SK-N-SH treated with all-trans-retinoic acid at 6 μM for 48 hours (cell line): ENCODE measurements at regions not wholly inside any gene's neighbourhood (a gene's known extent, or its start where the extent isn't known, plus 50 kb on each side); places are given as distances from the start of the nearest gene placed in this dataset.

Experiments used
- BACH2 ChIP-seq: fragments of 250-450 bp; sonication (Bioruptor Pico); IDR thresholded peaks from 2 replicates; pipeline ENCODE4 v1.9.0; 2021; ENCODE audit warnings: mild to moderate bottlenecking, borderline replicate concordance
- CSDC2 ChIP-seq: fragments of 250-450 bp; sonication (Bioruptor Pico); IDR thresholded peaks from 2 replicates; pipeline ENCODE4 v1.5.0; 2020; ENCODE audit warnings: mild to moderate bottlenecking, moderate library complexity
- CSRNP3 ChIP-seq: fragments of 250-450 bp; sonication (Bioruptor Pico); IDR thresholded peaks from 2 replicates; pipeline ENCODE4 v1.5.1; 2021; ENCODE audit warnings: mild to moderate bottlenecking, moderate library complexity
- GLIS3 ChIP-seq: fragments of 250-450 bp; sonication (Bioruptor Pico); IDR thresholded peaks from 2 replicates; pipeline ENCODE4 v1.5.0; 2020; ENCODE audit warnings: mild to moderate bottlenecking, moderate library complexity
- ISL1 ChIP-seq: fragments of 250-450 bp; sonication (Bioruptor Pico); IDR thresholded peaks from 2 replicates; pipeline ENCODE4 v2.1.2; 2022; ENCODE audit warnings: mild to moderate bottlenecking, moderate library complexity
- PATZ1 ChIP-seq: fragments of 250-450 bp; sonication (Bioruptor Pico); IDR thresholded peaks from 2 replicates; pipeline ENCODE4 v1.8.0; 2020; ENCODE audit warnings: mild to moderate bottlenecking, moderate library complexity, borderline replicate concordance
- PPARA ChIP-seq: fragments of 250-450 bp; sonication (Bioruptor Pico); IDR thresholded peaks from 2 replicates; pipeline ENCODE4 v1.5.0; 2020; ENCODE audit warnings: mild to moderate bottlenecking, borderline replicate concordance
- SNAI2 ChIP-seq: fragments of 250-450 bp; sonication (Bioruptor Pico); IDR thresholded peaks from 2 replicates; pipeline ENCODE4 v1.5.0; 2020; ENCODE audit warnings: mild to moderate bottlenecking, moderate library complexity
- ZFP3 ChIP-seq: fragments of 250-450 bp; sonication (Bioruptor Pico); IDR thresholded peaks from 2 replicates; pipeline ENCODE4 v1.5.0; 2020; ENCODE audit warnings: mild to moderate bottlenecking, moderate library complexity
- ZFP30 ChIP-seq: fragments of 450-650 bp; formaldehyde crosslinking; IDR thresholded peaks from 2 replicates; pipeline ENCODE4 v1.5.0; 2022; ENCODE audit warnings: mild to moderate bottlenecking, moderate library complexity
- TF ChIP-seq, protein P1 (sequence below): fragments of 250-450 bp; sonication (Bioruptor Pico); IDR thresholded peaks from 2 replicates; pipeline ENCODE4 v1.5.0; 2020; ENCODE audit warnings: mild to moderate bottlenecking, moderate library complexity

GRCh38 chr3:153753035-153753434, 368.2 kb upstream of the ARHGEF26 start:
- no peak for TF ChIP-seq ZFP30 (CRISPR knock-in tag)
- no peak for TF ChIP-seq CSDC2 (CRISPR knock-in tag)
- TF ChIP-seq PATZ1 (CRISPR knock-in tag) = no peak
- TF ChIP-seq, protein P1, sequence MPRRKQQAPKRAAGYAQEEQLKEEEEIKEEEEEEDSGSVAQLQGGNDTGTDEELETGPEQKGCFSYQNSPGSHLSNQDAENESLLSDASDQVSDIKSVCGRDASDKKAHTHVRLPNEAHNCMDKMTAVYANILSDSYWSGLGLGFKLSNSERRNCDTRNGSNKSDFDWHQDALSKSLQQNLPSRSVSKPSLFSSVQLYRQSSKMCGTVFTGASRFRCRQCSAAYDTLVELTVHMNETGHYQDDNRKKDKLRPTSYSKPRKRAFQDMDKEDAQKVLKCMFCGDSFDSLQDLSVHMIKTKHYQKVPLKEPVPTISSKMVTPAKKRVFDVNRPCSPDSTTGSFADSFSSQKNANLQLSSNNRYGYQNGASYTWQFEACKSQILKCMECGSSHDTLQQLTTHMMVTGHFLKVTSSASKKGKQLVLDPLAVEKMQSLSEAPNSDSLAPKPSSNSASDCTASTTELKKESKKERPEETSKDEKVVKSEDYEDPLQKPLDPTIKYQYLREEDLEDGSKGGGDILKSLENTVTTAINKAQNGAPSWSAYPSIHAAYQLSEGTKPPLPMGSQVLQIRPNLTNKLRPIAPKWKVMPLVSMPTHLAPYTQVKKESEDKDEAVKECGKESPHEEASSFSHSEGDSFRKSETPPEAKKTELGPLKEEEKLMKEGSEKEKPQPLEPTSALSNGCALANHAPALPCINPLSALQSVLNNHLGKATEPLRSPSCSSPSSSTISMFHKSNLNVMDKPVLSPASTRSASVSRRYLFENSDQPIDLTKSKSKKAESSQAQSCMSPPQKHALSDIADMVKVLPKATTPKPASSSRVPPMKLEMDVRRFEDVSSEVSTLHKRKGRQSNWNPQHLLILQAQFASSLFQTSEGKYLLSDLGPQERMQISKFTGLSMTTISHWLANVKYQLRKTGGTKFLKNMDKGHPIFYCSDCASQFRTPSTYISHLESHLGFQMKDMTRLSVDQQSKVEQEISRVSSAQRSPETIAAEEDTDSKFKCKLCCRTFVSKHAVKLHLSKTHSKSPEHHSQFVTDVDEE (CRISPR knock-in tag) = no peak
- no peak for TF ChIP-seq GLIS3
- TF ChIP-seq SNAI2 = no peak
- no peak for TF ChIP-seq BACH2 (CRISPR knock-in tag)
- no peak for TF ChIP-seq ZFP3 (CRISPR knock-in tag)
- no peak for TF ChIP-seq CSRNP3 (CRISPR knock-in tag)
- TF ChIP-seq ISL1 = no peak
- no peak for TF ChIP-seq PPARA (CRISPR knock-in tag)
